ENCODE measurements at regions not wholly inside any gene's neighbourhood (a gene's known extent, or its start where the extent isn't known, plus 50 kb on each side); places are given as distances from the start of the nearest gene placed in this dataset.
A peak's percentile ranks its signal among the peaks of the same experiment; 100 is the strongest.

- intact Hi-C loops (cut with DNase I) = no loop called here
- no peak for DNase-seq
Measured at GRCh38 chr2:79453918-79454317, 58.9 kb upstream of the CTNNA2 start.

DNA sequence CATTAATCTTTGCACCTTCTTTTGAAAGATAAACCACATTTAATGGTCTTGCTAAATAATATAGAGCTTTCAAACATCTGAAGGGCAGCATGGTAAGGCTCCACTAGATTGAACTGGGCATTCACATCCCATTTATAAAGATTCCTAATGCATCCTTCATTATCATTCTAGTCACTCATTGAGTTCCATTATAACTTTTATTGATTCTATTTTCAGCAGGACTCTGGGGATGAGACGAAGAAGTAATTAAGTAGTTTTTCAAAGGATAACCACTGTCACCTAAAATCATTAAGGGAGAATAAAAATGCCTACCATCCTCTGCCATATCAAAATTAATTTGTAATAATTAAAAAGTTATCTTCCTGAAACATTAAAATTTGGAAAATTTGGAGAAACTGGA is 60.2 kb upstream of the CTNNA2 start:
- intact Hi-C loops (cut with DNase I) = no loop called here

GRCh38 chr2:79447463-79447862 is 65.4 kb upstream of the CTNNA2 start:
- no peak for DNase-seq
- intact Hi-C loops (cut with DNase I) = no loop called here

More for the DNA sequence above, 60.2 kb upstream of the CTNNA2 start:
- DNase-seq = no peak

DNA sequence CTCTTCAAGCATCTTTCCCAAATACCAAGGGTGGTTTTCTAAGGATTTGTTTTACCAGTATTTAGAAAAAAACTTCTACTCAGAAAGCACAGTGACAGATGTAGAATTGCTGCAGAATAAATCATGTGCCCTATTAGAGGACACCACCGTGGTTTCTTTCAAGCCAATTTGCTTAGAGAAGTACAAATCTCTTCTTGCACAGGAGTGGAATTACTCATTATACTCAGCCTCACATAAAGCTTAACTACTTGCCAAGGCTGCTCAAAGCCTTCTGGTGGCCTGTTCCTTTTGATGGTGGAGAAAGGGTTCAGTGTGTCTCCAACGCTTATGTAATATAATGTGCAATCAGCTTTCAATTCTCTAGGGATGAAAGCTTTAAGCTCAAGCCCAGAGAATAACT is 66.5 kb upstream of the CTNNA2 start:
- intact Hi-C loops (cut with DNase I) = no loop called here
- peak in 5 of 42 donors; percentile 3 to 40 (median 8) for DNase-seq

DNA sequence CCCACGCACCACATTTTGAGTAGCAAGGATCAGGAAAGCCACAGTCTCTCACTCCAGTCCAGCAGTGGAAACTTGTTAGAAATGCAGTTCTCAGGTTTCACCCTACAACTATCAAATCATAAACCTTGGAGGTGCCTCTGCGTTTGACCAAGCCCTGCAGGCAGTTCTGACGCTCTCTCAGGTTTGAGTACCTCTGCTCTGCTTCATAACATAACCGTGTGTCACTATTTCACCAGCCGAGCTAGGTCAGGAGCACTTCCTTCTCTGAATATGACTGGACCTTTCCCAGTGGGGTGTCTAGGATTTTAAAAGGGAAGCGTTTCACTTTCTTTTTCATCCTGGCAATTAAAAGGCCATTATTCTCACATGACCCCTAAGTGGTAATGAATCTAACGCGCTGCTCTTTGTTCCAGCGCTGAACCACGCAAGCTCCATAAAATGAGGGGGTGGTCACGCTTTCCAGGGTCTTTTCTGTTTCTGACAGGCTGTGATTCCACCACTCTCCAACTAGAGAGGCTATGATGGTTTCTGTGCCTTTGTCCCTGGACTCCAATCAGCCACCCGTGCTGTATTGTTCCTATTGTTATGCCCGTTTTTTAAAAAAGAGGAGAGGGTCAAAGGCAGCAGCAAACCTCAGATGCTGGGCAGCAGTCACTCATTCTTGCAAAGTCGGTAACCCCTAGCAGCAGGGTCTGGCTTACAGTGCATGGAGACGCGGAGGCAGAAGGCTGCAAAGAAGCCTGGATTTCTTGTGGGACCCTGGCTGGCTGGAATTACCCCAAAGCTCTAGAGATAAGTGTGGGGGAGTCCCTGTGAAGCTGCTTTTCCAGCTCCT is 75.2 kb upstream of the CTNNA2 start:
- intact Hi-C loops (cut with DNase I) = no loop called here
- DNase-seq = no peak

- intact Hi-C loops (cut with DNase I) = no loop called here
- DNase-seq = no peak
Measured at GRCh38 chr2:79434362-79434761, 78.5 kb upstream of the CTNNA2 start.

DNA sequence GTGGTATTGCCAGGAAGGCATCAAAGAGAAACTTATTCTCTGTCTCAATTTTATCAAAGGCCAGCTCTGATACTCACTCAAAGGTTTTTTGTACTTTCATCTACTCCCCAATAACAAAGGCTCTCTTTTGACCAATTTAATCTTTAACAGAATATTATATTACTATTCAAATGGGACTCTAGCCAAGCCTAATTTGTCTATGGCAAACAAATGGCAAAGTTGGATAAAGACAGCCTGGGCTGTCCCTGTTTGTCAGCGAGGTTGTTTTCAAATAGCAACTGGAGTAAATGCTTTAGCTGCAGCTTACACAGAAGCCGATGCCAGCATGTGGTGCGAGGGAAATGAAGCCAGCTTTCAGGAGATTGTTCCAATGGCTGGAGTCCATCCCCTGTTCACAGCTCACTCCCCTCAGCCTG is 80.1 kb upstream of the CTNNA2 start:
- peak in 41 of 42 donors; percentile 5 to 78 (median 52) for DNase-seq
- intact Hi-C loops (cut with DNase I) = no loop called here

DNA sequence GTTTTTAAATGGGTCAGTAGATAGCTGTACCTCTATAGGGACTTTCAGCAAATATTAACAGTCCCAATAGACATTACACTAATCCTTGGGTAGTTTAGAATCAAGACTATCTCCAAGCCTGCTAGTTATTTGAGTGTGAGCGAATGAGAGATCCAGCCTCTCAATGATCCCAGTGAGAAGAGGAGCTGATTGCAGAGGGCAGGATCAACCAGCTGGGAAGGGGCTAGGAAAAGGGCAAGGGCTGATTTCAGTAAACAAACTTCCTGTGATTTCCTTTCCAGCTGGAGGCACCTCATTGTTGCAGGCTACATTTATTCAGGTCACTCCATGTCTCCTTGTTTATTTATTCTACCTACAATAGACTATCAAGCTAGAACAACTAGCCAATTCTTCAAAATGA is 84.1 kb upstream of the CTNNA2 start:
- intact Hi-C loops (cut with DNase I) = no loop called here
- no peak for DNase-seq

DNA sequence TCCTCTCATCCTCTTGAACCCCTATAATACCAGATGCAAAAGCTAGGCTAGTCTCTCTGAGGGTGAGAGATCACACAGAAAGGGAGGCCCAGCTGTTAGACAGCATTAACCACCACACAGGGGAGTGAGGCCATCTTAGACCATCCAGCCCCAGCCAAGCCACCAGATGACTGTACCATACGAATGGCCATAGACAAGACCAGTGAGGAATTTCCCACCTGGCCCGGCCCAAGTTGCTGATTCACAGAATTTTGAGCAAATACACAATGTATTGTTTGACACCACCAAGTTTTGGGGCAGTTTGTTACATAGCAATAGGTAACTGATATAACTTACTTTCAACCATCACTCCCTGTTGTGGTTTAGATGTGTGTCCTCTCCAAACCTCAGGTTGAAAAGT is 98.2 kb upstream of the CTNNA2 start:
- no peak for DNase-seq

GRCh38 chr2:79394485-79394859 is 118.4 kb upstream of the CTNNA2 start:
- no peak for DNase-seq
- intact Hi-C loops (cut with DNase I) = no loop called here

More for the DNA sequence above, 98.2 kb upstream of the CTNNA2 start:
- intact Hi-C loops (cut with DNase I) = no loop called here

DNA sequence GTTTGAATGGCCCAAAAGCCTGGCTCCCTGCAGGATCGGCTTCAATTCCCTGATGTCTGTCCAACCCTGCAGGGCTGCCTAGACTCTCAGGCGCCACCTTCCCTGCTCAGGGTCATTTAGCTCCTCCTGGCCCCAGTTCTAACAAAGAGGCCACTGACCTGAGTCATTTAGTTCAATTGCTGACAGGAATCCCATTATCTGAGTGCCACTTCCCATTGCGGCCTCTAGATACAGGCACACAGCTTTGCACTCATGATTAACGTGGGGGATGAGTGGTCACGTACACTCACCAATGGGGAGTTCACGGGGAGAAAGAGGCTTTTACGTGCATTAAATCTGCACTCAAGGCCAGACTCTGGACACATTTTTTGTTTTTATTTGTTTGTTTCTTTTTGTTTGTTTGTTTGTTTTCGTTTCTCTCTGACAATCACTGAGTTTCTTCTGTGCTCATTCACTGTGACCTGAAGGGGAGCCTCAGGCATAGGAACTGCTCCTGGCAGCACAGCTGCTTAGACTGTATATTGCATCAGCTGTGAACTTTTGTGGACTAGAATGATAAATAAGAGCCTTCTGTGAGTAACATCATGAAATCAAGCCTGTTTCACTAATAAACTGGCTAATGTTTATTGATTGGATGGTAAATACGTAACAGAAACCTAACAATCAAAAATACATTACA is 118.9 kb upstream of the CTNNA2 start:
- DNase-seq = peak in 24 of 42 donors; percentile 4 to 63 (median 30)
- intact Hi-C loops (cut with DNase I) = no loop called here

DNA sequence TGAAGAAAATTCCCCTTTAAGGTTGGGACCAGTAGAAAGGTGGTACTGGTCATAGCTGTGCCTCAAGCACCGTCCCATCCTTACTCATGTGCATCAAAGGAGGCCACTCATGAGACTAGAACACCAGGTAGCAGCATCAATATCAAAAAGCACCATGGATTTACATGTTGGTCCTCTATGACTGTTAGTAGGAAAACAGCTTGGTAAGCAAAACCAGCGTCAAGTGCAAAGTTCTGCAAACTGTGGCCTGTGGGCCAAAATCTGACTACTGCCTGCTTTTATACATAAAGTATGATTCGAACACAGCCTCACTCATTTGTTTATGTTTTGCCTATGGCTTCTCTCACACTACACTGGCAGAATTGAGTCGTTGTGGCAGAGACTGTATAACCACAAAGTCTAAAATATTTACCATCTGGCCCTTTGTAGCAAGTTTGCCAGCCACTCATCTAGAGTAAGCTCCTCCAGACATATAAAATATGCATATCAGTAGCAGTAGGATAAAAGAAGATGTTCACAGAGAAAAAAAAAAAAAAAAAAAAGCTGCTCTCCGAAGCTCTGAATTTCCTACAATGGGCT is 119.7 kb upstream of the CTNNA2 start:
- DNase-seq = no peak

DNA sequence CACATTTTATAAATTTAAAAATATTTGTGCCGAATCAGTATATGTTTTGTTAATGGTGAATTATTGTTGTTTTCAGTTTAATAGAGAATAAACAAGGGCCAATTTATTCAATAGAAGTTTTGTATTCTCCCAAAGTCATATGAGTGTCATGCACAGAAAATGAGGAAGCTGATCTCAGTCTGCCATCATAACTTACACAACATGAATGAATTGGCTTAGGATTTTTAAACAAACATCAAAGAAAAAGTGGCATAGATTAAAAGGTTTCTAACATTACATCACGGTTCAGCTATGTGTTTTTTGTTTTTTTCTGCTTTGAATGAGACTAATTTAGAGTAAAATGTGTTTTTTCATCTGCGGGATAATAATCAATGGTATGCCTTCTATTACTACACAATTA is 123.4 kb upstream of the CTNNA2 start:
- DNase-seq = no peak
- intact Hi-C loops (cut with DNase I) = no loop called here

More for the DNA sequence above, 119.7 kb upstream of the CTNNA2 start:
- intact Hi-C loops (cut with DNase I) = no loop called here

GRCh38 chr2:79388024-79388423 is 124.8 kb upstream of the CTNNA2 start:
- intact Hi-C loops (cut with DNase I) = no loop called here
- DNase-seq = no peak

DNA sequence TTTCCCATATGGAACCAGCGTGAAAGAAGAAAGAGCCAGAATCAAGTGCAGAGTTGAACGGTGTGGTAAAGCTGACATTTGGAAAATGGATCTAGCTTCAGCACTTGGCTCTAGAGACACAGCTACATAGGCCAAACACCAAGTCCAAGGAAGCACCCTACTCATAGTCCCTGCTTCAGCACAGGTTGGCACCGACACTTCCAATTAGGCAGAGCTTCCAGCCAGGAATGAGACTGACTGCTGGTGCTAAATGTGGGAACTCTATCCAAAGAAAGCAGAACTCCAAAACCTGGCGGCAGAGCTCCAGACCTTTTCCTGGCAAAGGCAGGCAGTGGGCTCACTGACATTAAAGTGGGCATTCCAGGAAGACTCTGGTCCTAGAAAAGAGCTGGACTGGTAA is 125.4 kb upstream of the CTNNA2 start:
- DNase-seq = peak in 11 of 42 donors; percentile 13 to 51 (median 23)
- intact Hi-C loops (cut with DNase I) = no loop called here

DNA sequence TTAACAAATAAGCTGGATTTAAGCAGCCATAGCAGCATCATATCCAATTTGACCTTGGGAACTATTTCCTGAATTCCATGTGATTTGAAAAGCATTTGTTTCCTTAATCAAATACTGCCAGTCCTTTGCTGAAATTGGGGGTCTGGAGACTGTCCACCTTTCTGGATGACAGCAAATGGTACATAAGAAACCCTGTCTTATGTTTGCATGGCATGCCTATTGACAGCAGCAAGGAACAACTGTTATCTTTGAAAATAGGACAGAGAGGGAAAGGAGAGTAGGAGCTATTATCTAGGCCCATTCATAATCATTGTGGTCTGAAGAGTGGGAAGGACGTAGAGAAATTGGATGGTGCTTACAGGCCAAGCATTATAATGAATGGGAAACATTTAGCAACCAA is 129.2 kb upstream of the CTNNA2 start:
- DNase-seq = no peak
- intact Hi-C loops (cut with DNase I) = no loop called here

DNA sequence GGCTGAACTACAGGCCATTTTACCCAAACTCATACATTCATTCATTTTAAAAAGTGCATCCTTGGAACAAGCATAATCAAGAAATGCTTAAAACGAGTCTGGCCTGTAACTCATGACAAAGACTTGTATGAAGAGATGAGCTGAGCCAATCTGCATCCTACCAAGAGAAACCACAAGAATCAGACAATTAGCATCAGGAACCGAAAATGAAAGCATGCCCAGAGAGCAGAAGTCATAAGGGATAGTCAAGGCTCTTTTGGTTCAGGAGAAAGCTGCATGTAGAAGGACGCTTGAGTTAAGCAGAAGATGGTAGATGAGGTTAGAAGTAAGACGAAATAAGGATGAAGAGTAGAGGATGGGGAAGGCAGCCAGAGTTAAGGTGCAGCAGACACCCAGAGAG is 137.0 kb upstream of the CTNNA2 start:
- DNase-seq = no peak
- intact Hi-C loops (cut with DNase I) = no loop called here

GRCh38 chr2:79373358-79374130 is 139.3 kb upstream of the CTNNA2 start:
- intact Hi-C loops (cut with DNase I) = no loop called here
- peak in 1 of 42 donors; percentile 26 for DNase-seq

- intact Hi-C loops (cut with DNase I) = no loop called here
- no peak for DNase-seq
Measured at GRCh38 chr2:79370976-79371538, 141.8 kb upstream of the CTNNA2 start.

Data from head of caudate nucleus (tissue), 42 donors.